ENCODE measurements at regions not wholly inside any gene's neighbourhood (a gene's known extent, or its start where the extent isn't known, plus 50 kb on each side); places are given as distances from the start of the nearest gene placed in this dataset.
"Not testable (repeated sequence)": the region's sequence is repeated elsewhere in the genome, so short reads cannot be mapped to it uniquely, and the experiment has no call there.

- DNase-seq (ENCODE audit: low read depth), result no peak
Observed at GRCh38 chr2:172287605-172288315, 139.6 kb upstream of the ITGA6 start.

GRCh38 chr2:172288603-172289002 lies 138.8 kb upstream of the ITGA6 start:
- DNase-seq (ENCODE audit: low read depth), result no peak

- DNase-seq (ENCODE audit: low read depth), result peak; percentile 50
Observed at GRCh38 chr2:172293952-172294351, 133.4 kb upstream of the ITGA6 start.

GRCh38 chr2:172294983-172295382 lies 132.4 kb upstream of the ITGA6 start:
- DNase-seq (ENCODE audit: low read depth), result no peak

GRCh38 chr2:172295677-172296076 lies 131.7 kb upstream of the ITGA6 start:
- DNase-seq (ENCODE audit: low read depth), result no peak

GRCh38 chr2:172296267-172297046 lies 130.9 kb upstream of the ITGA6 start:
- DNase-seq (ENCODE audit: low read depth), result no peak

- no peak for DNase-seq (ENCODE audit: low read depth)
Observed at GRCh38 chr2:172297531-172297930, 129.9 kb upstream of the ITGA6 start.

GRCh38 chr2:172297950-172298349 lies 129.4 kb upstream of the ITGA6 start:
- no peak for DNase-seq (ENCODE audit: low read depth)

- DNase-seq (ENCODE audit: low read depth), result no peak
Observed at GRCh38 chr2:172299741-172300140, 127.6 kb upstream of the ITGA6 start.

GRCh38 chr2:172300851-172301250 lies 126.5 kb upstream of the ITGA6 start:
- DNase-seq (ENCODE audit: low read depth), result no peak

GRCh38 chr2:172305066-172305465 lies 122.3 kb upstream of the ITGA6 start:
- no peak for DNase-seq (ENCODE audit: low read depth)

- no peak for DNase-seq (ENCODE audit: low read depth)
Observed at GRCh38 chr2:172307800-172308199, 119.6 kb upstream of the ITGA6 start.

GRCh38 chr2:172308253-172308935 lies 119.0 kb upstream of the ITGA6 start:
- DNase-seq (ENCODE audit: low read depth), result no peak

- peak; percentile 73 for DNase-seq (ENCODE audit: low read depth)
Observed at GRCh38 chr2:172311921-172312345, 115.5 kb upstream of the ITGA6 start.

- DNase-seq (ENCODE audit: low read depth), result no peak
Observed at GRCh38 chr2:172313715-172314341, 113.6 kb upstream of the ITGA6 start.

GRCh38 chr2:172315070-172315469 lies 112.3 kb upstream of the ITGA6 start:
- DNase-seq (ENCODE audit: low read depth), result not testable (repeated sequence)

GRCh38 chr2:172322049-172322448 lies 105.3 kb upstream of the ITGA6 start:
- no peak for DNase-seq (ENCODE audit: low read depth)

- DNase-seq (ENCODE audit: low read depth), result no peak
Observed at GRCh38 chr2:172323256-172323655, 104.1 kb upstream of the ITGA6 start.

- DNase-seq (ENCODE audit: low read depth), result no peak
Observed at GRCh38 chr2:172323861-172324597, 103.4 kb upstream of the ITGA6 start.

- no peak for DNase-seq (ENCODE audit: low read depth)
Observed at GRCh38 chr2:172326211-172326509, 101.2 kb upstream of the ITGA6 start.

GRCh38 chr2:172328103-172328841 lies 99.1 kb upstream of the ITGA6 start:
- DNase-seq (ENCODE audit: low read depth), result no peak
